ENCODE measurements at regions not wholly inside any gene's neighbourhood (a gene's known extent, or its start where the extent isn't known, plus 50 kb on each side); places are given as distances from the start of the nearest gene placed in this dataset.

DNA sequence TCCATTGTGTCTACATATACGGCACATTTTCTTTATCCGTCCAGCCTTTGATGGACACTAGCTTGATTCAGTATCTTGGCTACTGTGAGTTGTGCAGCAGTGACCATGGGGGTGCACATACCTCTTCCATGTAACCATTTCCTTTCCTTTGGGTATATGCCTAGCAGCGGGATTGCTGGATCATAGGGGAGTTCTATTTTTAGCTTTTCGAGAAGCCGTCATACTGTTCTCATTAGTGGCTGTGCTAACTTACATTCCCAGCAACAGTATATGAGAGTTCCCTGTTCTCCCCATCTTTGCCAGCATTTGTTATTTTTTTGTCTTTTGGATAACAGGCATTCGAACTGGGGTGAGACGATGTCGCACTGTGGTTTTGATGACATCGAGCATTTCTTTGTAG is 395.0 kb downstream of the SMOC2 start:
- ATAC-seq (ENCODE audit: low read depth) (no peak), DNase-seq (no peak)
- Histone ChIP-seq H3K23ac (ENCODE audit: low read depth, low read length) (no peak overlapping the region), H3K9me1 (ENCODE audit: insufficient read depth, low read length) (no peaks in the 10 kb centered on the region), H3K9me3 (ENCODE audit: control insufficient read depth, insufficient read depth, low read length) (peaks cover 19% of the 10 kb centered on the region), H3K27me3 (ENCODE audit: control insufficient read depth, insufficient read depth, low read length) (no peaks in the 10 kb centered on the region), H3K18ac (ENCODE audit: low read depth, low read length) (no peak overlapping the region), H2AK9ac (replicated peaks; ENCODE audit: low read depth, low read length, poor library complexity) (no peak overlapping the region), H3K36me3 (ENCODE audit: control insufficient read depth, insufficient read depth, low read length) (no peaks in the 10 kb centered on the region), H3K27ac (ENCODE audit: insufficient read depth, low read length) (no peak overlapping the region), H3K4ac (ENCODE audit: low read depth, low read length) (no peak overlapping the region), H4K91ac (ENCODE audit: insufficient read depth, low read depth, low read length) (no peak overlapping the region), H3K79me1 (ENCODE audit: low read depth in 1 of 2, low read length in 2 of 2) (no peaks in the 10 kb centered on the region), H4K5ac (ENCODE audit: low read depth, low read length) (no peak overlapping the region), H2AK5ac (ENCODE audit: low read depth, low read length) (no peak overlapping the region), H3K9ac (ENCODE audit: low read depth, low read length) (no peak overlapping the region), H3K14ac (replicated peaks; ENCODE audit: low read depth, low read length) (no peak overlapping the region), H2AFZ (replicated peaks; ENCODE audit: low read length, poor library complexity) (no peak overlapping the region), H2BK120ac (ENCODE audit: low read depth, low read length) (no peak overlapping the region), H2BK5ac (ENCODE audit: low read depth, low read length, poor library complexity, severe bottlenecking) (no peak overlapping the region), H2BK20ac (ENCODE audit: low read depth, low read length) (no peak overlapping the region), H4K8ac (ENCODE audit: low read depth in 2 of 2, low read length in 2 of 2) (no peak overlapping the region), H3K4me2 (ENCODE audit: low read depth, low read length) (no peak overlapping the region), H4K20me1 (ENCODE audit: insufficient read depth, low read length) (no peaks in the 10 kb centered on the region), H3K56ac (ENCODE audit: extremely low read depth, insufficient read depth, low read length) (no peak overlapping the region), H3K4me3 (ENCODE audit: insufficient read depth, low read depth, low read length) (no peak overlapping the region), H3K4me1 (ENCODE audit: control insufficient read depth, insufficient read depth, low read length) (no peaks in the 10 kb centered on the region), H2BK15ac (ENCODE audit: low read depth, low read length) (no peak overlapping the region)
- intact Hi-C loops (cut with micrococcal nuclease) (no loop called here), in situ Hi-C loops (cut with MboI; ENCODE audit: low sequenced_read_pairs) (no loop called here), dilution Hi-C loops (cut with HindIII; ENCODE audit: low sequenced_read_pairs, unreplicated experiment) (no loop called here)
- CTCF ChIA-PET, result no interaction called here
- POLR2A ChIA-PET (ENCODE audit: unreplicated experiment), result no interaction called here
- WGBS, 2 experiments (ENCODE audit: extremely low coverage in 2 of 2, insufficient read length in 1 of 2), result 50% methylated on average over 1 of the region's 9 CpGs; no CpG with 5 or more reads in 1 of the 2 experiments
- BruUV-seq (replicated peaks), result no TSS peak
- no peak for TF ChIP-seq NFE2L2 (IDR thresholded peaks at IDR 0.05; ENCODE audit: low read depth, low read length)
- no peak for TF ChIP-seq SMC3 (IDR thresholded peaks at IDR 0.05; ENCODE audit: low read depth, low read length)
- no peak for TF ChIP-seq USF2 (IDR thresholded peaks at IDR 0.05; ENCODE audit: low read depth, low read length)
- no peak for TF ChIP-seq POLR2A (IDR thresholded peaks at IDR 0.05; ENCODE audit: low read depth, low read length)
- TF ChIP-seq, protein P1, sequence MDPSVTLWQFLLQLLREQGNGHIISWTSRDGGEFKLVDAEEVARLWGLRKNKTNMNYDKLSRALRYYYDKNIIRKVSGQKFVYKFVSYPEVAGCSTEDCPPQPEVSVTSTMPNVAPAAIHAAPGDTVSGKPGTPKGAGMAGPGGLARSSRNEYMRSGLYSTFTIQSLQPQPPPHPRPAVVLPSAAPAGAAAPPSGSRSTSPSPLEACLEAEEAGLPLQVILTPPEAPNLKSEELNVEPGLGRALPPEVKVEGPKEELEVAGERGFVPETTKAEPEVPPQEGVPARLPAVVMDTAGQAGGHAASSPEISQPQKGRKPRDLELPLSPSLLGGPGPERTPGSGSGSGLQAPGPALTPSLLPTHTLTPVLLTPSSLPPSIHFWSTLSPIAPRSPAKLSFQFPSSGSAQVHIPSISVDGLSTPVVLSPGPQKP (IDR thresholded peaks at IDR 0.05; ENCODE audit: borderline replicate concordance, low read depth, low read length), result no peak
- TF ChIP-seq CEBPB (IDR thresholded peaks at IDR 0.05; ENCODE audit: low read depth, low read length), result no peak
- no peak for TF ChIP-seq RCOR1 (IDR thresholded peaks at IDR 0.05; ENCODE audit: insufficient replicate concordance, low read length)
- no peak for TF ChIP-seq CTCF (conservative IDR thresholded peaks at IDR 0.05; ENCODE audit: low read depth, low read length)
- no peak for TF ChIP-seq BHLHE40 (IDR thresholded peaks at IDR 0.05; ENCODE audit: low read depth, low read length)
- TF ChIP-seq MXI1 (IDR thresholded peaks at IDR 0.05; ENCODE audit: borderline replicate concordance, low read depth, low read length), result no peak
- TF ChIP-seq MAFK (IDR thresholded peaks at IDR 0.05; ENCODE audit: low read depth, low read length), result no peak
